ENCODE measurements at regions not wholly inside any gene's neighbourhood (a gene's known extent, or its start where the extent isn't known, plus 50 kb on each side); places are given as distances from the start of the nearest gene placed in this dataset.

DNA sequence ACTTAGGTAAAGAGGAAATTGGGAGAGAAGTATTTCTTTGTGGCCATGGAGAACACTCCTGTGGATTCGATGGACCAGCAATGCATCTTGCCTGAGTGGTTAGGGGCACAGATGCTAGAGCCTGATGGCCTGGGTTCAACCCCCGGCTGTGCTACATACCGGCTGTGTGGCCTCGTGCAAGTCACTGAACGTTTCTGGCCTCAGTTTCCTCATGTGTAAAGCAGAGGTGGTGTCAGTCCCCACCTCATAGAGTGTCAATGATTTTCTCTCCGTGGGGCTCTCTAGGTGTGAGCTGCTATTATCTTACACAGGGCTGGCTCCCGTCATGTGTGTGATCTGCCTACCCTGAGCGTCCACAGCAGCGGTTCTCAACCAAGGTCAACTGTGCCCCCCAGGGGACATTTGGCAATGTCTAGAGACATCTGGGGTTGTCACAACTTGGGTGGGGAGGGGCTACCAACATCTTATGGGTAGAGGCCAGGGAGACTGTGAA lies 50.0 kb upstream of the PTPN1 start:
- TF ChIP-seq POLR2A (IDR thresholded peaks at IDR 0.05; ENCODE audit: low read length) (no peak), GATA1 (IDR thresholded peaks at IDR 0.05; ENCODE audit: low read depth, low read length) (no peak)
